NCI-H2196 treated with DMSO at 0.1 percent for 48 hours (cell line): ENCODE measurements at regions not wholly inside any gene's neighbourhood (a gene's known extent, or its start where the extent isn't known, plus 50 kb on each side); places are given as distances from the start of the nearest gene placed in this dataset.
A peak's percentile ranks its signal among the peaks of the same experiment; 100 is the strongest.
"Not testable (repeated sequence)": the region's sequence is repeated elsewhere in the genome, so short reads cannot be mapped to it uniquely, and the experiment has no call there.

Experiments
- DNase-seq: peaks from one replicate; lab custom pipeline; 2025; ENCODE audit not compliant: unreplicated experiment; lab: John Stamatoyannopoulos, UW

- DNase-seq = no peak
Observed at GRCh38 chr12:75710361-75711069, 199.1 kb upstream of the KRR1 start.

- DNase-seq = no peak
Observed at GRCh38 chr12:75709503-75709902, 198.1 kb upstream of the KRR1 start.

- DNase-seq = no peak
Observed at GRCh38 chr12:75708802-75709201, 197.4 kb upstream of the KRR1 start.

- no peak for DNase-seq
Observed at GRCh38 chr12:75707983-75708382, 196.6 kb upstream of the KRR1 start.

- DNase-seq = no peak
Observed at GRCh38 chr12:75706786-75707605, 195.6 kb upstream of the KRR1 start.

- peak; percentile 60 for DNase-seq
Observed at GRCh38 chr12:75705749-75706711, 194.6 kb upstream of the KRR1 start.

- peak; percentile 54 for DNase-seq
Observed at GRCh38 chr12:75704664-75705063, 193.3 kb upstream of the KRR1 start.

GRCh38 chr12:75704208-75704607, 192.8 kb upstream of the KRR1 start:
- no peak for DNase-seq

- DNase-seq = no peak
Observed at GRCh38 chr12:75703131-75703530, 191.7 kb upstream of the KRR1 start.

GRCh38 chr12:75702477-75703093, 191.2 kb upstream of the KRR1 start:
- no peak for DNase-seq

- no peak for DNase-seq
Observed at GRCh38 chr12:75701859-75702258, 190.4 kb upstream of the KRR1 start.

GRCh38 chr12:75699728-75700496, 188.5 kb upstream of the KRR1 start:
- peak; percentile 33 for DNase-seq

- no peak for DNase-seq
Observed at GRCh38 chr12:75699251-75699650, 187.8 kb upstream of the KRR1 start.

GRCh38 chr12:75698052-75698451, 186.6 kb upstream of the KRR1 start:
- DNase-seq = no peak

- no peak for DNase-seq
Observed at GRCh38 chr12:75695926-75696325, 184.5 kb upstream of the KRR1 start.

- DNase-seq = no peak
Observed at GRCh38 chr12:75694534-75695268, 183.3 kb upstream of the KRR1 start.

GRCh38 chr12:75692876-75693275, 181.5 kb upstream of the KRR1 start:
- DNase-seq = no peak

GRCh38 chr12:75690296-75690955, 179.0 kb upstream of the KRR1 start:
- no peak for DNase-seq

- DNase-seq = not testable (repeated sequence)
Observed at GRCh38 chr12:75686233-75686632, 174.8 kb upstream of the KRR1 start.
